Upper lobe of right lung (tissue), 1 donor: ENCODE measurements at regions not wholly inside any gene's neighbourhood (a gene's known extent, or its start where the extent isn't known, plus 50 kb on each side); places are given as distances from the start of the nearest gene placed in this dataset.

Experiments used
- ATAC-seq: fragments of 200-7000 bp; cut with Tn5 transposase; one replicate; pipeline ENCODE4 v1.9.1; 2020; ENCODE audit warnings: mild to moderate bottlenecking, moderate library complexity
- DNase-seq: peaks from one replicate; pipeline ENCODE4 v3.0.0-alpha.2; 2020
- H3K27ac ChIP-seq: fragments of 200-600 bp; one replicate; pipeline ENCODE4 v1.8.0; 2022
- H3K27me3 ChIP-seq: fragments of 200-600 bp; one replicate; pipeline ENCODE4 v1.8.0; 2022; ENCODE audit warnings: mild to moderate bottlenecking
- H3K36me3 ChIP-seq: fragments of 200-600 bp; one replicate; pipeline ENCODE4 v1.8.0; 2022
- H3K4me1 ChIP-seq: fragments of 200-600 bp; one replicate; pipeline ENCODE4 v1.8.0; 2022
- H3K4me3 ChIP-seq: fragments of 200-600 bp; one replicate; pipeline ENCODE4 v1.8.0; 2022; ENCODE audit warnings: mild to moderate bottlenecking
- H3K9me3 ChIP-seq: fragments of 200-600 bp; one replicate; pipeline ENCODE4 v1.8.0; 2022
- CTCF ChIP-seq: fragments of 200-600 bp; IDR thresholded peaks from one replicate; pipeline ENCODE4 v1.8.0; 2022; ENCODE audit warnings: antibody characterized with exemption
- intact Hi-C: fragments of 100-400 bp; cut with DNase I; formaldehyde crosslinking; loops from one replicate; pipeline ENCODE4 v1.11.0; 2022
- donor health status: DM: no; HTN: yes; CAD: no; lungs with severe emphysema.

GRCh38 chr1:109818988-109819764, 55.5 kb upstream of the EPS8L3 start:
- H3K27ac ChIP-seq, result no peak overlapping the region
- no peak for DNase-seq

GRCh38 chr1:109818271-109818987, 54.7 kb upstream of the EPS8L3 start:
- Histone ChIP-seq H3K27me3 (no peaks in the 10 kb centered on the region), H3K4me3 (no peak overlapping the region), H3K27ac (peak overlapping the region; percentile 51), H3K9me3 (no peaks in the 10 kb centered on the region), H3K4me1 (peaks cover 46% of the 10 kb centered on the region), H3K36me3 (no peaks in the 10 kb centered on the region)
- DNase-seq (no peak), ATAC-seq (peak; percentile 4)
- no peak for TF ChIP-seq CTCF
- intact Hi-C loops, result no loop called here

More at GRCh38 chr1:109818988-109819764, 55.5 kb upstream of the EPS8L3 start:
- intact Hi-C loops, result no loop called here
- no peaks in the 10 kb centered on the region for H3K36me3 ChIP-seq
- TF ChIP-seq CTCF, result no peak
- H3K4me1 ChIP-seq, result peaks cover 54% of the 10 kb centered on the region
- H3K27me3 ChIP-seq, result no peaks in the 10 kb centered on the region
- no peaks in the 10 kb centered on the region for H3K9me3 ChIP-seq
- no peak for ATAC-seq
- no peak overlapping the region for H3K4me3 ChIP-seq

- H3K27me3 ChIP-seq, result no peaks in the 10 kb centered on the region
- ATAC-seq (no peak), DNase-seq (no peak)
- peaks cover 41% of the 10 kb centered on the region for H3K4me1 ChIP-seq
- no peak overlapping the region for H3K4me3 ChIP-seq
- intact Hi-C loops, result no loop called here
- H3K9me3 ChIP-seq, result no peaks in the 10 kb centered on the region
- H3K36me3 ChIP-seq, result no peaks in the 10 kb centered on the region
- TF ChIP-seq CTCF, result no peak
- H3K27ac ChIP-seq, result no peak overlapping the region
Measured at GRCh38 chr1:109817881-109818270, 54.2 kb upstream of the EPS8L3 start.

- Histone ChIP-seq H3K27me3 (no peaks in the 10 kb centered on the region), H3K4me3 (no peak overlapping the region), H3K9me3 (no peaks in the 10 kb centered on the region), H3K4me1 (peaks cover 34% of the 10 kb centered on the region), H3K27ac (no peak overlapping the region), H3K36me3 (no peaks in the 10 kb centered on the region)
- ATAC-seq (no peak), DNase-seq (no peak)
- intact Hi-C loops, result no loop called here
- TF ChIP-seq CTCF, result no peak
Measured at GRCh38 chr1:109816975-109817535, 53.3 kb upstream of the EPS8L3 start.

GRCh38 chr1:109816175-109816811, 52.6 kb upstream of the EPS8L3 start:
- TF ChIP-seq CTCF, result no peak
- H3K4me1 ChIP-seq, result peaks cover 26% of the 10 kb centered on the region
- no peak overlapping the region for H3K4me3 ChIP-seq
- peak; percentile 67 for ATAC-seq
- H3K27ac ChIP-seq, result no peak overlapping the region
- no peaks in the 10 kb centered on the region for H3K9me3 ChIP-seq
- no peaks in the 10 kb centered on the region for H3K36me3 ChIP-seq
- DNase-seq, result no peak
- H3K27me3 ChIP-seq, result no peaks in the 10 kb centered on the region
- intact Hi-C loops, result no loop called here
